Mesendoderm (in vitro differentiated cells): ENCODE measurements at regions not wholly inside any gene's neighbourhood (a gene's known extent, or its start where the extent isn't known, plus 50 kb on each side); places are given as distances from the start of the nearest gene placed in this dataset.
A peak's percentile ranks its signal among the peaks of the same experiment; 100 is the strongest.

Experiments used
- DNase-seq: peaks from one replicate; pipeline ENCODE4 v3.0.0; 2013
- H2AK5ac ChIP-seq: 2 replicates; pipeline ENCODE4 v1.6.1; 2013; ENCODE audit warnings: low read length, inconsistent platforms
- H2BK120ac ChIP-seq: 2 replicates; pipeline ENCODE4 v1.6.1; 2013; ENCODE audit warnings: low read depth, mild to moderate bottlenecking, low read length, moderate library complexity, mixed read lengths
- H2BK15ac ChIP-seq: replicated peaks from 2 replicates; pipeline ENCODE4 v1.6.1; 2013; ENCODE audit warnings: low read depth, mild to moderate bottlenecking, moderate library complexity
- H2BK5ac ChIP-seq: 2 replicates; pipeline ENCODE4 v1.6.1; 2013; ENCODE audit warnings: low read length, inconsistent platforms
- H3K18ac ChIP-seq: 2 replicates; pipeline ENCODE4 v1.6.1; 2013; ENCODE audit warnings: mild to moderate bottlenecking, low read length, mixed read lengths
- H3K23ac ChIP-seq: one replicate; pipeline ENCODE4 v1.6.1; 2013; ENCODE audit warnings: low read length
- H3K27ac ChIP-seq: 2 replicates; pipeline ENCODE4 v1.5.1; 2013; ENCODE audit warnings: low read depth, mild to moderate bottlenecking, inconsistent platforms, low read length, moderate library complexity
- H3K27me3 ChIP-seq: 2 replicates; pipeline ENCODE4 v1.6.1; 2013; ENCODE audit warnings: low read length, control low read depth, mild to moderate bottlenecking, inconsistent platforms; ENCODE audit not compliant: insufficient read depth, poor library complexity
- H3K36me3 ChIP-seq: 2 replicates; pipeline ENCODE4 v1.6.1; 2013; ENCODE audit warnings: low read length, inconsistent platforms; ENCODE audit not compliant: control insufficient read depth, insufficient read depth
- H3K4ac ChIP-seq: one replicate; pipeline ENCODE4 v1.6.1; 2013; ENCODE audit warnings: low read depth, mild to moderate bottlenecking, low read length, moderate library complexity
- H3K4me1 ChIP-seq: 2 replicates; pipeline ENCODE4 v1.6.1; 2013; ENCODE audit warnings: low read depth, low read length, inconsistent platforms; ENCODE audit not compliant: control insufficient read depth
- H3K4me2 ChIP-seq: 2 replicates; pipeline ENCODE4 v1.6.1; 2013; ENCODE audit warnings: low read length
- H3K4me3 ChIP-seq: 2 replicates; pipeline ENCODE4 v1.5.1; 2013; ENCODE audit warnings: mild to moderate bottlenecking, low read length
- H3K56ac ChIP-seq: one replicate; pipeline ENCODE4 v1.6.1; 2013; ENCODE audit warnings: low read length
- H3K79me1 ChIP-seq: 2 replicates; pipeline ENCODE4 v1.6.1; 2013; ENCODE audit warnings: low read length, inconsistent platforms
- H3K79me2 ChIP-seq: 2 replicates; pipeline ENCODE4 v1.6.1; 2013; ENCODE audit warnings: mild to moderate bottlenecking, low read length; ENCODE audit not compliant: control insufficient read depth, insufficient read depth
- H3K9ac ChIP-seq: 2 replicates; pipeline ENCODE4 v1.6.1; 2013; ENCODE audit warnings: low read length, inconsistent platforms
- H4K5ac ChIP-seq: one replicate; pipeline ENCODE4 v1.6.1; 2013; ENCODE audit warnings: low read length
- H4K8ac ChIP-seq: one replicate; pipeline ENCODE4 v1.6.1; 2013; ENCODE audit warnings: low read depth, mild to moderate bottlenecking, control low read depth, low read length, moderate library complexity
- WGBS: extraction: QIAGEN DNeasy Blood & Tissue Kit; methylation state at CpG from one replicate; pipeline ENCODE4 v1.1.7; 2013; ENCODE audit warnings: low lambda C conversion rate, missing lambda C conversion rate; ENCODE audit not compliant: insufficient coverage; ENCODE audit errors: extremely low coverage; 5-methylcytosine and 5-hydroxymethylcytosine counted together

DNA sequence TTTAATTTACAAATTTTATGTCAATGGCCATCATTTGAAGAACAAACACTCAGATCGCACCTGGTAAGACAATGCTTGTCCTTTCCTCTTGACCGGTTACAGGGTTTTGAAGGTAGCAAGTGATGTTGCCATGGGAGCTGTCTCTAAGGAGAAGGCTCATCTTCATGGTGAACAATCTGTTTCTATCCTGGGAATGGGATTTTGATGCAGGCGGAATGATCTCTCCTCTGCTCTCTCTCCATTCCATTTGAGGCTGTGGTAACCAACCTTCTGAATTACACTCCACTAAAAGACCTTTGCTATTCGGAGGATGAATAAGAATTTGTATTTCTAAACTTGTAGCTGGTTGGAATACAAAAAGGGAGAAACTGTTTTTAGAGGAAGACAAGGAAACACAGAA is 57.9 kb upstream of the SLC5A9 start:
- DNase-seq, result no peak
- H3K4me1 ChIP-seq, result peaks cover 7% of the 10 kb centered on the region
- no peak overlapping the region for H3K23ac ChIP-seq
- H2BK15ac ChIP-seq, result no peak overlapping the region
- no peak overlapping the region for H3K56ac ChIP-seq
- no peak overlapping the region for H4K5ac ChIP-seq
- no peak overlapping the region for H3K4me3 ChIP-seq
- no peak overlapping the region for H3K9ac ChIP-seq
- no peaks in the 10 kb centered on the region for H3K36me3 ChIP-seq
- no peak overlapping the region for H2BK120ac ChIP-seq
- WGBS, result no CpG with 5 or more reads among the region's 4 CpGs
- H3K27me3 ChIP-seq, result no peaks in the 10 kb centered on the region
- no peak overlapping the region for H2BK5ac ChIP-seq
- no peak overlapping the region for H4K8ac ChIP-seq
- no peaks in the 10 kb centered on the region for H3K79me2 ChIP-seq
- no peak overlapping the region for H3K4ac ChIP-seq
- no peak overlapping the region for H2AK5ac ChIP-seq
- H3K4me2 ChIP-seq, result no peak overlapping the region
- H3K18ac ChIP-seq, result no peak overlapping the region
- H3K27ac ChIP-seq, result no peak overlapping the region
- no peaks in the 10 kb centered on the region for H3K79me1 ChIP-seq

GRCh38 chr1:48160486-48161132 is 61.9 kb upstream of the SLC5A9 start:
- H3K4me1 ChIP-seq, result peaks cover 7% of the 10 kb centered on the region
- H3K4me3 ChIP-seq, result no peak overlapping the region
- H3K23ac ChIP-seq, result no peak overlapping the region
- H4K5ac ChIP-seq, result no peak overlapping the region
- H2BK5ac ChIP-seq, result no peak overlapping the region
- no peak for DNase-seq
- no peak overlapping the region for H2BK15ac ChIP-seq
- H2AK5ac ChIP-seq, result no peak overlapping the region
- H3K4me2 ChIP-seq, result no peak overlapping the region
- H2BK120ac ChIP-seq, result no peak overlapping the region
- H3K27ac ChIP-seq, result no peak overlapping the region
- no peaks in the 10 kb centered on the region for H3K79me1 ChIP-seq
- no peaks in the 10 kb centered on the region for H3K36me3 ChIP-seq
- no peaks in the 10 kb centered on the region for H3K79me2 ChIP-seq
- H3K18ac ChIP-seq, result no peak overlapping the region
- H3K4ac ChIP-seq, result no peak overlapping the region
- no peak overlapping the region for H3K56ac ChIP-seq
- WGBS, result no CpG with 5 or more reads among the region's 6 CpGs
- H3K27me3 ChIP-seq, result no peaks in the 10 kb centered on the region
- H3K9ac ChIP-seq, result no peak overlapping the region
- H4K8ac ChIP-seq, result no peak overlapping the region

DNA sequence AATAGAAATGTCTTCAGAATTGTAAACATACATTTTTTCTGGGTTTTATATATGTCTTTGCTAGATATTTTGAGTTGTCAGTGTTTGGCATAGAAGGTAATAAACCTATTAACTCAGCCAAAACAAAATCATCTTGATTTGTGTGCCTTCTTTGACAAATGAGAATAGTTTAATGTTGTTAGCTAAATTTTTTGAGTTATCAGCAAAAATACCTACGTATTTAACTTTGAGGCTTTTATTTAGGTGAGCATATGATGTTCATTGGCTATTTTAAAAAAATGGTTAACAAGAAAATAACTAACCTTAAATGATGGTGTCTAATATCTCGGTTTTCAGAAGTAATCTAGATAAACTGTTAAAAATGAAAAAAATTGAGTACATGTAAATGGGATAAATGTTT is 83.2 kb upstream of the SLC5A9 start:
- no peak overlapping the region for H2BK15ac ChIP-seq
- H3K18ac ChIP-seq, result no peak overlapping the region
- H4K8ac ChIP-seq, result no peak overlapping the region
- DNase-seq, result no peak
- no peaks in the 10 kb centered on the region for H3K4me1 ChIP-seq
- H3K23ac ChIP-seq, result no peak overlapping the region
- WGBS, result no CpG with 5 or more reads among the region's 2 CpGs
- H3K56ac ChIP-seq, result no peak overlapping the region
- no peaks in the 10 kb centered on the region for H3K79me2 ChIP-seq
- H3K27me3 ChIP-seq, result no peaks in the 10 kb centered on the region
- no peak overlapping the region for H3K27ac ChIP-seq
- no peak overlapping the region for H3K4ac ChIP-seq
- H2BK120ac ChIP-seq, result no peak overlapping the region
- H3K36me3 ChIP-seq, result no peaks in the 10 kb centered on the region
- H3K9ac ChIP-seq, result no peak overlapping the region
- H4K5ac ChIP-seq, result no peak overlapping the region
- no peak overlapping the region for H2AK5ac ChIP-seq
- H2BK5ac ChIP-seq, result no peak overlapping the region
- H3K4me2 ChIP-seq, result no peak overlapping the region
- H3K4me3 ChIP-seq, result no peak overlapping the region
- H3K79me1 ChIP-seq, result no peaks in the 10 kb centered on the region

GRCh38 chr1:48127735-48128685 is 94.5 kb upstream of the SLC5A9 start:
- H3K9ac ChIP-seq, result no peak overlapping the region
- H3K27ac ChIP-seq, result no peak overlapping the region
- H3K4me3 ChIP-seq, result no peak overlapping the region
- no peaks in the 10 kb centered on the region for H3K79me2 ChIP-seq
- H2BK5ac ChIP-seq, result no peak overlapping the region
- H3K56ac ChIP-seq, result no peak overlapping the region
- DNase-seq, result peak; percentile 6
- H3K4me1 ChIP-seq, result no peaks in the 10 kb centered on the region
- no peak overlapping the region for H2AK5ac ChIP-seq
- H3K4me2 ChIP-seq, result no peak overlapping the region
- no peaks in the 10 kb centered on the region for H3K27me3 ChIP-seq
- no peak overlapping the region for H3K18ac ChIP-seq
- no peak overlapping the region for H2BK15ac ChIP-seq
- no peak overlapping the region for H2BK120ac ChIP-seq
- no CpG with 5 or more reads among the region's 5 CpGs for WGBS
- H3K23ac ChIP-seq, result no peak overlapping the region
- no peak overlapping the region for H3K4ac ChIP-seq
- no peaks in the 10 kb centered on the region for H3K79me1 ChIP-seq
- H3K36me3 ChIP-seq, result no peaks in the 10 kb centered on the region
- no peak overlapping the region for H4K8ac ChIP-seq
- no peak overlapping the region for H4K5ac ChIP-seq

GRCh38 chr1:48123647-48124046 is 98.9 kb upstream of the SLC5A9 start:
- no peaks in the 10 kb centered on the region for H3K36me3 ChIP-seq
- WGBS, result no CpG with 5 or more reads among the region's 1 CpG
- no peaks in the 10 kb centered on the region for H3K79me2 ChIP-seq
- H3K4me1 ChIP-seq, result no peaks in the 10 kb centered on the region
- H3K79me1 ChIP-seq, result no peaks in the 10 kb centered on the region
- H3K27ac ChIP-seq, result no peak overlapping the region
- no peak overlapping the region for H3K18ac ChIP-seq
- no peak overlapping the region for H3K9ac ChIP-seq
- no peak overlapping the region for H3K4me3 ChIP-seq
- H3K4ac ChIP-seq, result no peak overlapping the region
- H2BK120ac ChIP-seq, result no peak overlapping the region
- no peaks in the 10 kb centered on the region for H3K27me3 ChIP-seq
- no peak overlapping the region for H4K8ac ChIP-seq
- no peak overlapping the region for H2BK5ac ChIP-seq
- no peak overlapping the region for H4K5ac ChIP-seq
- DNase-seq, result peak; percentile 22
- no peak overlapping the region for H3K56ac ChIP-seq
- no peak overlapping the region for H2BK15ac ChIP-seq
- H3K23ac ChIP-seq, result no peak overlapping the region
- H2AK5ac ChIP-seq, result no peak overlapping the region
- no peak overlapping the region for H3K4me2 ChIP-seq
